BLaER1 treated with 17β-estradiol and CSF1 and Interleukin-3, amounts not matched to agents 10 nM and 100 nM (cell line): ENCODE measurements at regions not wholly inside any gene's neighbourhood (a gene's known extent, or its start where the extent isn't known, plus 50 kb on each side); places are given as distances from the start of the nearest gene placed in this dataset.

Experiments
- H3K27ac ChIP-seq, 11 experiments: shearing (Covaris generic); formaldehyde crosslinking; 2 replicates each; pipeline ENCODE4 v1.8.1; 2022
- H3K27me3 ChIP-seq, 11 experiments: shearing (Covaris generic); formaldehyde crosslinking; 2 replicates each; pipeline ENCODE4 v1.8.1; 2022
- H3K36me3 ChIP-seq, 11 experiments: shearing (Covaris generic); formaldehyde crosslinking; 2 replicates each; pipeline ENCODE4 v1.8.1; 2022
- H3K4me1 ChIP-seq, 10 experiments: shearing (Covaris generic); formaldehyde crosslinking; 2 replicates each; pipeline ENCODE4 v1.8.1; 2022
- H3K4me2 ChIP-seq, 11 experiments: shearing (Covaris generic); formaldehyde crosslinking; 2 replicates each; pipeline ENCODE4 v1.8.1; 2022
- H3K4me3 ChIP-seq, 10 experiments: shearing (Covaris generic); formaldehyde crosslinking; 2 replicates each; pipeline ENCODE4 v1.8.1; 2022
- H3K9ac ChIP-seq, 11 experiments: shearing (Covaris generic); formaldehyde crosslinking; 2 replicates each; pipeline ENCODE4 v1.8.1; 2022
- H3K9me3 ChIP-seq, 11 experiments: shearing (Covaris generic); formaldehyde crosslinking; replicated peaks in 1 of 11; 2 replicates each; pipeline ENCODE4 v1.8.1; 2022
- H4K20me1 ChIP-seq, 11 experiments: shearing (Covaris generic); formaldehyde crosslinking; 2 replicates each; pipeline ENCODE4 v1.8.1; 2022
- Cebpa-rat ChIP-seq, 11 experiments: shearing (Covaris generic); IDR thresholded peaks; 2 replicates each; pipeline ENCODE4 v1.8.1; 2022

DNA sequence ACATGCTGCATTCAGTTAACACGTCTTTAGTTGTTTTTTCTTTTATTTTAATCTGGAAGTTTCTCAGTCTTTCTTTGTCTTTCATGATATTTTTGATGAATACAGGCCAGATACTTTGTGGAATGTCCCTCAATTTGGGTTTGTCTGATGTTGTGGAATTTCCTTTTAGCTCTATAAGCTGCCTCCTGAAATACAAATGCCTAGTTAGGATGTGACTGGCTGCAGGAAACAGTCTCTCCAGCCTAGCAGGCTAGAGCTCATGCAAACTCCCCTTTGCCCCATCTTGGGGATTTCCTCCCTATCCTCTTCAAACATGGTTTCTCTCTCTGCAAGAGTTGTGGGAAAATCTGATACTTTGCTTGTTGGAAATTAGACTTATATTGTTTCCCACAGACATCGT lies 89.3 kb upstream of the JAG1 start:
- no peak for TF ChIP-seq Cebpa-rat (IDR thresholded peaks at IDR 0.05)
- H3K9me3 ChIP-seq, result no peaks in the 10 kb centered on the region
- no peaks in the 10 kb centered on the region for H3K27me3 ChIP-seq
- no peaks in the 10 kb centered on the region for H3K4me1 ChIP-seq
- H3K9ac ChIP-seq, result no peak overlapping the region
- H4K20me1 ChIP-seq, result no peaks in the 10 kb centered on the region
- no peak overlapping the region for H3K4me3 ChIP-seq
- H3K27ac ChIP-seq, result no peak overlapping the region
- no peaks in the 10 kb centered on the region for H3K36me3 ChIP-seq
- no peak overlapping the region for H3K4me2 ChIP-seq

DNA sequence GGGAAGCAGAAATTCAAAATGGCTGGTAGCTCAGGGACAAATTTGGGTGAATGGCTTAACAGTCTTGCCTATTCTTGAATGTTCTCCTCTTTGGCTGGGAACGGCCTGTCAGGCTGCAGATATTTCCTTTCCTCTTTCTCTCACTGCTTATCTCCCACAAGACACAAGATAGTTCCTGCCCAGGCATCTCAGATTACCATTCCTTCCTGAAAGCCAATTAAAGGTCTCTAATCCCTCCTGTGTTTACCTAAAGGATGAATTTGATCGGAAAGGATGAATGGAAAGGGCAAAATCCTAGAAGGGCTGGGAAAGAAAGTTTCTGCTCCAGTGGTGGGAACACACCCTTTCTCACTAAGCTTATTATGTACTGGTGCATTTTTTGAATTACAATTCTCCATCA lies 95.9 kb upstream of the JAG1 start:
- no peak overlapping the region for H3K27ac ChIP-seq
- H3K4me2 ChIP-seq, result no peak overlapping the region
- TF ChIP-seq Cebpa-rat (IDR thresholded peaks at IDR 0.05), result no peak
- H3K9me3 ChIP-seq, result no peaks in the 10 kb centered on the region
- 0 out of 20 replicates have a peak, but pooled peaks cover 0 to 5% (median 0%) of the 10 kb centered on the region in 10 experiments for H3K4me1 ChIP-seq
- H3K9ac ChIP-seq, result no peak overlapping the region
- H3K36me3 ChIP-seq, result no peaks in the 10 kb centered on the region
- H3K27me3 ChIP-seq, result no peaks in the 10 kb centered on the region
- H4K20me1 ChIP-seq, result no peaks in the 10 kb centered on the region; a peak in 1 of 22 replicates
- no peak overlapping the region for H3K4me3 ChIP-seq

DNA sequence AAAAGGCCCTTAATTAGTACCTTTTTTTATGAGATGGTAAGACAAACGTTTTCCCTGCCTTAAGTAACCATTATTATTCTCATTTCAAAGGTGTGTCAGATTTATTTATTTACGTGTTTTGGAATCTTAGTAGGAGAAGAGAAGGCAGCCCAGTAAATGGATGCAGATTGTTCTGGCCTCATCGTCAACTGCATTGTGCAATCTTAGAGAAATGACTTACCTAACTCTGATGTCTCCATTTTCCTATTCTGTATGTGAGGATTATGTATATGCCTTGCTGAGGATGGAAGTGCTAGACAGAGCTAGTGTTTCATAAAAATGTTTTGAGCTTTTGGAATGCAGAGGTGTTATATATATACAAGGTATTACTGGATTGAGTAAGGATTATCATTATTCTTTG lies 97.0 kb upstream of the JAG1 start:
- no peaks in the 10 kb centered on the region for H3K27me3 ChIP-seq
- H3K4me1 ChIP-seq, result 0 out of 20 replicates have a peak, but pooled peaks cover 0 to 5% (median 0%) of the 10 kb centered on the region in 10 experiments
- H3K9me3 ChIP-seq, result no peaks in the 10 kb centered on the region
- H3K4me2 ChIP-seq, result no peak overlapping the region
- no peaks in the 10 kb centered on the region; a peak in 1 of 22 replicates for H4K20me1 ChIP-seq
- no peak overlapping the region for H3K27ac ChIP-seq
- TF ChIP-seq Cebpa-rat (IDR thresholded peaks at IDR 0.05), result no peak
- H3K9ac ChIP-seq, result no peak overlapping the region
- H3K36me3 ChIP-seq, result no peaks in the 10 kb centered on the region
- no peak overlapping the region for H3K4me3 ChIP-seq

DNA sequence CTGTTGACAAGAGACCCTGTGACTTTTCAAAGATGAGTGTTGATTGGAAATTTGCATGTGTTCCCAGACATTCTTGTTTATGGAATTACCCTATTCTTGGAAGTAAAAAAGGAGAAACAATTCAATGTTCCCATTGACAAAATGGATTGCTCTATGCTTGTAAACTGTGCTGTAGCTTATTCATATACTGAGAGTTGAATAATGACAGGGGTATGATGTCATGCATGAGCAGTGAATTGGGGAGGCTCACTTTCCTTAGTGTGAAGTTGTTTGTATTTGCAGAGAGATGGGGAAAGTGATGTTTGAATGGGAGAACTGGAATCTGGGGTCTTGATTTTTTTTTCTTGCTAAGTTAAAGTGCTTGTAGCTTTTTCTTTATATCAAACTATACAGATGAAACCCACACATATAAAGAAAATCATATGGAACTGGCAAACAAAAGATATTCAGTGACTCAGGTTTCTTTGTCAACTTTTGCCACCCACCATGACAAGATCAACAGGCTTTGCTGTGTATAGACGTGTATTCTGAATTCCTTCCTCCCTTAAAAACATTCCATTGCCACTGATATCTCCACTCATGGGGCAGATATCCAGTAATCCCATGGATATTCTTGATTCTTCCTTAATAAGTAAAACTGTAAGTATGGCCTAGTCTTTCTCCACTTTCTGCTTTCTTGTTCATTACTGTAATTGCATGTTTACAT lies 97.8 kb upstream of the JAG1 start:
- no peak overlapping the region for H3K27ac ChIP-seq
- no peak overlapping the region for H3K4me2 ChIP-seq
- H3K4me3 ChIP-seq, result no peak overlapping the region
- H3K27me3 ChIP-seq, result no peaks in the 10 kb centered on the region
- H3K4me1 ChIP-seq, result 0 out of 20 replicates have a peak, but pooled peaks cover 0 to 5% (median 0%) of the 10 kb centered on the region in 10 experiments
- no peaks in the 10 kb centered on the region for H3K9me3 ChIP-seq
- H4K20me1 ChIP-seq, result no peaks in the 10 kb centered on the region; a peak in 1 of 22 replicates
- TF ChIP-seq Cebpa-rat (IDR thresholded peaks at IDR 0.05), result no peak
- H3K36me3 ChIP-seq, result no peaks in the 10 kb centered on the region
- no peak overlapping the region for H3K9ac ChIP-seq

DNA sequence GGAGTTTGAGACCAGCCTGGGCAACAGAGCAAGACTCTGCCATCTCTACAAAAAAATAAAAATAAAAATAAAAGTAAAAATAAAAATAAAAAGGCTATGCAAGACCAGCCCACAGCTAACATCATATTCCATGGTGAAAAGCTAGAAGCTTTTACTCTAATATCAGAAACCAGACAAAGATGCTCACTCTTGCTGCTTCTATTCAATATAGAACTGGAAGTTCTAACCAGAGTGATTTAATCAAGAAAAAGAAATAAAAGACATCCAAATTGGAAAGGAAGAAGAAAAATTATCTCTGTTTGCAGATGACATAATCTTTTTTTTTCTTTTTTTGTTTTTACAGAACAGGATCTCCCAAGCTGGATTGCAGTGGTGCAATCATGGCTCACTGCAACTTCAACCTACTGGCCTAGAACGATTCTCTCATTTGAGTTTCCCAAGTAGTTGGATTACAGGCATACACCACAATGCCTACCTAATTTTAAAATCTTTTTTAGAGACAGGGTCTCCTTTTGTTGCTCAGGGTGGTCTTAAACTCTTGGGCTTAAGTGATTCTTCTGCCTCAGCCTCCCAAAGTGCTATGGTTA lies 100.7 kb upstream of the JAG1 start:
- Histone ChIP-seq H3K4me3 (no peak overlapping the region), H4K20me1 (no peaks in the 10 kb centered on the region; a peak in 1 of 22 replicates)
- TF ChIP-seq Cebpa-rat (IDR thresholded peaks at IDR 0.05), result no peak

DNA sequence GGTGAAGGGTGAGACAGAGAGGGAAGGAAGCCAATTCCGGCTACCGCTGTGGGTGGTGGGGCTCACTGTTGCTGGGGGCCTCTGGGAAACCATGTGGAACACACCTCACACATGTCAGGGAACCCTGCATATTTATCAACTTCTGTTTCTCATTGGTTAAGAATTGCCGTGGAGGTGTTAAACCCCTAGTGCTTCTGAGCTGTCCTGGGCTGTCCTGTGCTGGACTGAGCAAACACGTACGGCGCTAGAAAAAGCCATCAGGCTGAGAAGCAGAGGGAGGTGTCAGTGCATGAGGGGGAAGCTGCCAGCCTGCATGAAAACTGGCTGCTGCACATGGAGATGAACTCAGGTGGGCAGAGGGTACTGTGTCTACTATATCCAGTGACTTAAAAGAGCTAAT lies 103.9 kb upstream of the JAG1 start:
- H3K4me3 ChIP-seq, result no peak overlapping the region
- no peaks in the 10 kb centered on the region for H3K4me1 ChIP-seq
- no peak overlapping the region for H3K9ac ChIP-seq
- no peak for TF ChIP-seq Cebpa-rat (IDR thresholded peaks at IDR 0.05)
- H3K27me3 ChIP-seq, result no peaks in the 10 kb centered on the region
- H3K9me3 ChIP-seq, result no peaks in the 10 kb centered on the region
- no peaks in the 10 kb centered on the region for H3K36me3 ChIP-seq
- H3K4me2 ChIP-seq, result no peak overlapping the region
- no peak overlapping the region for H3K27ac ChIP-seq
- no peaks in the 10 kb centered on the region for H4K20me1 ChIP-seq

More for the DNA sequence above, 100.7 kb upstream of the JAG1 start:
- Histone ChIP-seq H3K27me3 (no peaks in the 10 kb centered on the region), H3K9ac (no peak overlapping the region), H3K9me3 (no peaks in the 10 kb centered on the region), H3K27ac (no peak overlapping the region), H3K4me1 (no peaks in the 10 kb centered on the region), H3K36me3 (no peaks in the 10 kb centered on the region), H3K4me2 (no peak overlapping the region)

DNA sequence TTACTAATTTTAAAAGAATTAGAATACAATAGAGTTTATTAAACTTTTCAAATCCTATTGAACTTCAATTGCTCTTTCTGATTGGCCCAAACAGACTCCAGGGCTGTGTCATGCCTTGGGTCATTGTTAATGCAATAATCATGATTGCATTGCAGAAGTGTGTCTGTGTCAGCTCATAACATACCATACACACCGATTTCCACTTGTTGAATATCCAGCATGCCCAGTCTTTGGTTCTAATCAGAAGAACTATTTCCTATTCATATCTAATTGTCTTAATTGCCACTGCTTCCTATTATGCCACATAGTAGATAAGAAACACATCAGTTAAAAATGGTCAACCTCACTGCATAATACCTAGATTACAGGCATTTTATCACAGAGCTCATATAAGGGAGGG lies 106.1 kb upstream of the JAG1 start:
- Histone ChIP-seq H3K4me1 (peaks cover 0 to 10% (median 0%) of the 10 kb centered on the region in 10 experiments; a peak in 6 of 20 replicates), H3K4me2 (no peak overlapping the region), H3K9me3 (no peaks in the 10 kb centered on the region), H4K20me1 (no peaks in the 10 kb centered on the region), H3K27ac (no peak overlapping the region), H3K36me3 (no peaks in the 10 kb centered on the region), H3K4me3 (no peak overlapping the region), H3K27me3 (no peaks in the 10 kb centered on the region), H3K9ac (no peak overlapping the region)
- TF ChIP-seq Cebpa-rat (IDR thresholded peaks at IDR 0.05), result no peak

DNA sequence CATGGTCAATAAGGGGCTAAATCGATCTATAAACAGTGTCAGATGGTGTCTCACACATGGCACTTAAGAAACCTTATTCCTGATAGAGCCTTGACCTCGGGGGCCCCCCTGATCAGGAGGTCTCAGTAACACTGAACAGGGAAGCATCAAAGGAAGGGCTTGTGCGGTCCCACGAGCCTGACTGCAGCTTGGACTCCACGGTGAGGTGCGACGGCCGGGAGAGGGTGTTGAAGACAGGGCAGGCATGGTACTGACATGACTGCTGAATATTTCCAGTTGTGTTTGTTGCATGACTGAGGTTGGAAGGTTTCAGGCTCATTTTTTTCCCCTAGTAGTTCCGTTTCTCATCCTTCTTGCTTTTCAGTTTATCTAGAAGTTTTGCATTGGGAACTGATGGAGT lies 107.1 kb upstream of the JAG1 start:
- Histone ChIP-seq H3K4me2 (no peak overlapping the region), H3K4me1 (peaks cover 0 to 10% (median 0%) of the 10 kb centered on the region in 10 experiments; a peak in 6 of 20 replicates), H3K4me3 (no peak overlapping the region), H3K9me3 (no peaks in the 10 kb centered on the region), H3K36me3 (no peaks in the 10 kb centered on the region), H4K20me1 (no peaks in the 10 kb centered on the region), H3K27ac (no peak overlapping the region), H3K27me3 (no peaks in the 10 kb centered on the region), H3K9ac (no peak overlapping the region)
- TF ChIP-seq Cebpa-rat (IDR thresholded peaks at IDR 0.05), result no peak

DNA sequence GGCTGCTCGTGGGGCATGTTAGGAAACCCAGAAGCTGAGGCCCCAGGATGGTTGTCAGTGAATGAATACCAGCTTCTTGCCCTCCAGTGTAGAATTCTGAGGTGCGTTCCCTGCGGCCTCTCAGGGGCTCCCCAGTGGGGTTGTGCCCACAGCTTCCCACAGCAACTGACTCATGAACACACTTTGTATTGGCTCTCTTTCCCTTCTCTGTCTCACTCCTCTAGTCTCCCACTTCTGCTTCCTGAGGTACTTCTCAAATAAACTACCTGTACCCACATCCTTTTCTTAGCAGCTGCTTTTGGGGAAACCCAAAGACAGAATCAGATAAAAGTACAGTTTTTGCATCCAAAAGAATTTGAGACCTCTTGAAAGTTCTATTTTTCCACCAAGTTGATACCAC lies 107.7 kb upstream of the JAG1 start:
- Histone ChIP-seq H3K4me3 (no peak overlapping the region), H4K20me1 (no peaks in the 10 kb centered on the region), H3K9me3 (no peaks in the 10 kb centered on the region), H3K36me3 (no peaks in the 10 kb centered on the region), H3K4me1 (peaks cover 0 to 10% (median 0%) of the 10 kb centered on the region in 10 experiments; a peak in 6 of 20 replicates), H3K4me2 (no peak overlapping the region), H3K9ac (no peak overlapping the region), H3K27me3 (no peaks in the 10 kb centered on the region), H3K27ac (no peak overlapping the region)
- TF ChIP-seq Cebpa-rat (IDR thresholded peaks at IDR 0.05), result no peak
